GM12878 (cell line): ENCODE measurements at regions not wholly inside any gene's neighbourhood (a gene's known extent, or its start where the extent isn't known, plus 50 kb on each side); places are given as distances from the start of the nearest gene placed in this dataset.

ENCODE experiments used
- CHD2 ChIP-seq: IDR thresholded peaks from 2 replicates; pipeline ENCODE4 v1.6.1; 2011; ENCODE audit warnings: low read depth, low read length, improper control_type of control experiment, borderline replicate concordance
- CHD4 ChIP-seq: fragments of 200-600 bp; sonication (generic); IDR thresholded peaks from 2 replicates; pipeline ENCODE4 v1.6.1; 2016; ENCODE audit warnings: mild to moderate bottlenecking
- EP300 ChIP-seq, 2 experiments: fragments of 150-350 bp in 1 of 2; IDR thresholded peaks; 2 replicates each; pipeline ENCODE4 v1.6.1; 2011 to 2012; ENCODE audit warnings: low read depth in 2 of 2, low read length in 2 of 2, borderline replicate concordance in 1 of 2, improper control_type of control experiment in 1 of 2, inconsistent platforms in 1 of 2; ENCODE audit not compliant: control insufficient read depth in 1 of 2
- EZH2 ChIP-seq: IDR thresholded peaks from 2 replicates; pipeline ENCODE4 v1.6.1; 2012; ENCODE audit warnings: low read depth, mild to moderate bottlenecking, control low read depth, inconsistent platforms, low read length, borderline replicate concordance; ENCODE audit not compliant: control insufficient read depth
- MEF2A ChIP-seq: IDR thresholded peaks from 2 replicates; pipeline ENCODE4 v1.6.1; 2011; ENCODE audit warnings: low read depth, mild to moderate bottlenecking, low read length, moderate library complexity; ENCODE audit not compliant: insufficient read depth
- POLR2A ChIP-seq: IDR thresholded peaks from 2 replicates; pipeline ENCODE4 v1.6.1; 2011; ENCODE audit warnings: low read depth, mild to moderate bottlenecking, low read length
- TF ChIP-seq, protein P1 (sequence below), 3 experiments: IDR thresholded peaks in 2 of 3; conservative IDR thresholded peaks in 1 of 3; 2 replicates each; pipeline ENCODE4 v1.5.1; 2011; ENCODE audit warnings: low read depth in 3 of 3, low read length in 3 of 3, mild to moderate bottlenecking in 3 of 3, control low read depth in 2 of 3, moderate library complexity in 2 of 3, inconsistent platforms in 1 of 3, mixed read lengths in 1 of 3; ENCODE audit not compliant: control insufficient read depth in 2 of 3, insufficient read depth in 1 of 3; ENCODE audit errors: extremely low read depth in 1 of 3
- TF ChIP-seq, protein P2 (sequence below): IDR thresholded peaks from 2 replicates; pipeline ENCODE4 v1.6.1; 2012; ENCODE audit warnings: low read depth, low read length, improper control_type of control experiment

DNA sequence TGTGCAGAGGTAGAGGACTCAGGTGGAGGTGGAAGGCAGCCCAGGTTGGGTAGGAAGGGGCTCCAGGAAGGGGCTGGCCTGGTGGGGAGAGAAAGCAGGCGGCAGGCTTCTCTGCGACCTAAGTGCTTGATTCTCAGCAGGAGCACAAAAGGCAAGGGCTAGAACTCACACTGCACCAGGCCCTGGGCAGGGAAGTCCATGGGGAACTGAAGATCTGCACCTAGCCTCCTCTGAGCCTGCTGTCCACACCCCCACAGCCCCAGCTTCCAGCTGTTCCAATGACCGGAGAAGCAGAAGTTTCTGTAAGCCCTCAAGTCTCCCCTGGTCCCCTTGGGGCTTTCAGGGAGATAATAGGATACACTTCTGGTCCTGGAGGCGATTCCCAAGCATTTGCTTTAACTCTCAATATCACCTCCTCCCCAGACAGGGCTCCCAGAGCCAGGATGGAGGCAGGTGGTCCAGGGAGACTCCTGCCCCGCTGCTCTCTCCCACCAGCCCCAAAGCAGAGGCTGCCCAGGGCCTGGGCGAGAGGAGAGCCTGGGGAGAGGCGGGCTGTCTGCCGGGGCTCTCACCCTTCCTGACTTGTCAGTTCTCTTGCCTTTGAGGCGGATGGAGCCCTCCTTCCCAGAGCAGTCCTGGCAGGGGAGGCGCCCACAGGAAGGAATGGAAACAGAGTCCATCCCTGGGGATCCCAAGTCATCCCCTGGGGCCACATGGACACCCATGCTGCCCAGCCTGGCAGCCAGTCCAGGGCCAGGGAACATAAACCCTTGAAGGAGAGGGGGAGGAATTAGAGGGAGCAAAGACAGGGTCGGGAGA lies 126.0 kb downstream of the RBFOX3 start:
- no peak for TF ChIP-seq EZH2
- TF ChIP-seq MEF2A, result no peak
- no peak for TF ChIP-seq CHD4
- TF ChIP-seq, protein P1, sequence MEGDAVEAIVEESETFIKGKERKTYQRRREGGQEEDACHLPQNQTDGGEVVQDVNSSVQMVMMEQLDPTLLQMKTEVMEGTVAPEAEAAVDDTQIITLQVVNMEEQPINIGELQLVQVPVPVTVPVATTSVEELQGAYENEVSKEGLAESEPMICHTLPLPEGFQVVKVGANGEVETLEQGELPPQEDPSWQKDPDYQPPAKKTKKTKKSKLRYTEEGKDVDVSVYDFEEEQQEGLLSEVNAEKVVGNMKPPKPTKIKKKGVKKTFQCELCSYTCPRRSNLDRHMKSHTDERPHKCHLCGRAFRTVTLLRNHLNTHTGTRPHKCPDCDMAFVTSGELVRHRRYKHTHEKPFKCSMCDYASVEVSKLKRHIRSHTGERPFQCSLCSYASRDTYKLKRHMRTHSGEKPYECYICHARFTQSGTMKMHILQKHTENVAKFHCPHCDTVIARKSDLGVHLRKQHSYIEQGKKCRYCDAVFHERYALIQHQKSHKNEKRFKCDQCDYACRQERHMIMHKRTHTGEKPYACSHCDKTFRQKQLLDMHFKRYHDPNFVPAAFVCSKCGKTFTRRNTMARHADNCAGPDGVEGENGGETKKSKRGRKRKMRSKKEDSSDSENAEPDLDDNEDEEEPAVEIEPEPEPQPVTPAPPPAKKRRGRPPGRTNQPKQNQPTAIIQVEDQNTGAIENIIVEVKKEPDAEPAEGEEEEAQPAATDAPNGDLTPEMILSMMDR (IDR thresholded peaks at IDR 0.05 in 2 of 3, conservative IDR thresholded peaks at IDR 0.05 in 1 of 3; ENCODE audit: control insufficient read depth in 2 of 3, extremely low read depth in 1 of 3, insufficient read depth in 1 of 3, low read depth in 3 of 3, low read length in 3 of 3), result no peak
- TF ChIP-seq CHD2, result no peak
- no peak for TF ChIP-seq POLR2A
- TF ChIP-seq EP300 (IDR thresholded peaks at IDR 0.05; ENCODE audit: borderline replicate concordance in 1 of 2, control insufficient read depth in 1 of 2, low read depth in 2 of 2, low read length in 2 of 2), result no peak
- TF ChIP-seq, protein P2, sequence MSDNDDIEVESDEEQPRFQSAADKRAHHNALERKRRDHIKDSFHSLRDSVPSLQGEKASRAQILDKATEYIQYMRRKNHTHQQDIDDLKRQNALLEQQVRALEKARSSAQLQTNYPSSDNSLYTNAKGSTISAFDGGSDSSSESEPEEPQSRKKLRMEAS, result no peak
